D341Med (cell line): ENCODE measurements at regions not wholly inside any gene's neighbourhood (a gene's known extent, or its start where the extent isn't known, plus 50 kb on each side); places are given as distances from the start of the nearest gene placed in this dataset.
A peak's percentile ranks its signal among the peaks of the same experiment; 100 is the strongest.

ENCODE experiments used
- DNase-seq: peaks from one replicate; pipeline ENCODE4 v3.0.0; 2012; ENCODE audit warnings: low spot score

GRCh38 chr18:37720663-37721062 lies 155.1 kb upstream of the CELF4 start:
- DNase-seq: no peak

GRCh38 chr18:37717656-37718055 lies 152.1 kb upstream of the CELF4 start:
- DNase-seq: no peak

DNA sequence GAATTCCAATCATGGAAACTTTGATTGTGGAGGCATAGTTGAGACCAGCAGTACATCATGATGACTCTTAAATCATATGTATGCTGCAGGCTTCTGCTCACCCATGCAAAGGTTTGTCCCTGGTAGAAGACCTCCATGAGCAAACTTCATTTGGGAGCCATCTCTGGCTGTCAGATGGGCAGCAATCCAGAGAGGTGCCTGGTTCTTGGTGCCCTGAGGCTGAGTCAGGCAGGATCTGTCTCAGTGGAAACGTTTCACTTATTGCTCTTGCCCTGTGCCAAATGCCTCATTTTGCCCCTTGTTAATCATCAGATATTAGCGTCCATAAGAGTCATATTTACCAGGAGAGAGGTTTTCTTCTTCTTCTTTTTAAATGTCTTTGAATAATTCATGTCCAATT lies 151.5 kb upstream of the CELF4 start:
- DNase-seq: no peak

GRCh38 chr18:37716106-37716735 lies 150.6 kb upstream of the CELF4 start:
- DNase-seq: no peak

- DNase-seq: no peak
These were observed 149.1 kb upstream of the CELF4 start for GRCh38 chr18:37714691-37715090.

GRCh38 chr18:37712776-37713175 lies 147.2 kb upstream of the CELF4 start:
- no peak for DNase-seq

DNA sequence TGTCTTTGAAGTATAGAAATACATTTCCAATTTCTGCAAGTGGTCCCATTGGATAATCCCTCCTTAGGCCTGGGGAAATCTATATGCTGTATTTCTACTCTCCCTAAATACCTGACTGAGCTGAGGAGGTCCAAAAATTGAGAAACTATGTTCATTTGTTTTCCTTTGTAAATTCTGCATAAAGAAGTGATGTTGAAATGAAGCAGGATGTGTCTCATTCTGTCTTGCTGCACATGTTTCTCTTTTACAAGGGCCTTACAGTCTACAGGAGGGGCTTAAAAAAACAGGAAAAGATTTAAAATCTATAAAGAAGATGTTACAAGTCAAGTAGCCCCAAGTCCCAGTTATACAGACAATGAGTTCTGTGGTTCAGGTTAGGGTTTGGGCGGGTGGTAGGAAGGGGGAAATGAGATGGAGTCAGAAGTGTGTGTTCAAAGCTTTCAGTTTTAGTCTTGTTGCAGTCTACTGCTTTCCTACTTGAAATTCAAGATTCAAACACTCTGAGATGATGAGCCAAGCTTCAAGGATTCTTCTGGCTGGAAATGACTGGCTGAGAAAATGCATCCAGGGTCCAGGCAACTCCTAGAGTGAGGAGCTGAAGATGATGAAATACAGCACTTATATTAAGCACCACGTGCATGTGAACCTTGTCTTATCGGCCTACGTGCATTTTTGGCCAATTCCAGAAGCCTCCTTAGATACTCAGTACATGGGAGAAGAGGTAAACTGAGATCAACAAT lies 146.3 kb upstream of the CELF4 start:
- no peak for DNase-seq

GRCh38 chr18:37710726-37711125 lies 145.1 kb upstream of the CELF4 start:
- no peak for DNase-seq

GRCh38 chr18:37709740-37710139 lies 144.1 kb upstream of the CELF4 start:
- no peak for DNase-seq

- DNase-seq: peak; percentile 73
These were observed 139.4 kb upstream of the CELF4 start for GRCh38 chr18:37705016-37705415.

DNA sequence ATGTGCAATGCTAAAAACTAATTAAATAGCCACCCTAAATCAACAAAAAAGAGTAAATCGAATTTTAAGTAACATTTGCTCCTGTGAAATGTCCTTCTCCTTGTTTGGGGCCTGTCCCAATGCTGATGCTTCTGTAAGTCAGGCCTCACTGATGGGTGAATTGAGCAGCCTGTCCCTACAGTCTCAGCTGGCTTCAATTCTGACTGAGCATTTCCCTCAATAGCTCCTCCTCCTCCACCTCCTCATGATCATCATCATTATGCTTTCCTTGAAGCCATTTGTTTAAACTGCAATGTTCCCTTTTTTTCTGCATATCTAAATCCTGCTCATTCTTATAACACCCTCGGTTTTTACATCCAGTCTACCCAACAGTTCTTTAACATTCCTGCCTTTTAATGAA lies 137.2 kb upstream of the CELF4 start:
- DNase-seq: no peak

- no peak for DNase-seq
These were observed 136.4 kb upstream of the CELF4 start for GRCh38 chr18:37701967-37702366.

DNA sequence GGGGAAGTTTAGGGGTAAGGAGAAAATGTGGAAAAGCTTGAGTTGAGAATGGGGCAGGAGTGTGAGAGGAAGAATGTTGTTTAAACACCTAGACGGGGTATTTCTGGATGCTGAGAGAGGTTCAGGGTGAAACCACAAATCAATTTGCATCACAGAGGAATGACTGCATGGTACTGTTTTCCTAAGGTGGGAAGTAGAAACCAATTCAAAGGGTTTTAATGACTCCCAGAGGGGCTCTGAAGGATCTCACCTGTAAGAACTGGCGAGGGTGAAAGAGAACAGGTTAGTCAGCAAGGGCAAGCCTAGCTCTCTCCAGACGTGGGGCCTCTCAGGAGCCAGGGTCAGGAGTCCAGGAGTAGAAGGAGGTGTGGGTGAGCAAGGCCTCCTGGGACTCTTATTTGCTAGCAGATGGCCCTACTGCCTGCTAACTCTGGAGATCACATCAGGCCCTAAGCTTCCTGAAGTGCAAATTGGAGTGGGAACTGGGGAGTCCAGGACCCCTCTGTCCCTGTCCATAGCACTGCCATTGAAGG lies 133.0 kb upstream of the CELF4 start:
- no peak for DNase-seq

GRCh38 chr18:37694516-37694915 lies 128.9 kb upstream of the CELF4 start:
- DNase-seq: no peak

GRCh38 chr18:37691162-37691561 lies 125.6 kb upstream of the CELF4 start:
- no peak for DNase-seq

GRCh38 chr18:37689841-37690240 lies 124.2 kb upstream of the CELF4 start:
- DNase-seq: no peak

GRCh38 chr18:37684590-37684989 lies 119.0 kb upstream of the CELF4 start:
- no peak for DNase-seq

- no peak for DNase-seq
These were observed 118.6 kb upstream of the CELF4 start for GRCh38 chr18:37684183-37684582.

DNA sequence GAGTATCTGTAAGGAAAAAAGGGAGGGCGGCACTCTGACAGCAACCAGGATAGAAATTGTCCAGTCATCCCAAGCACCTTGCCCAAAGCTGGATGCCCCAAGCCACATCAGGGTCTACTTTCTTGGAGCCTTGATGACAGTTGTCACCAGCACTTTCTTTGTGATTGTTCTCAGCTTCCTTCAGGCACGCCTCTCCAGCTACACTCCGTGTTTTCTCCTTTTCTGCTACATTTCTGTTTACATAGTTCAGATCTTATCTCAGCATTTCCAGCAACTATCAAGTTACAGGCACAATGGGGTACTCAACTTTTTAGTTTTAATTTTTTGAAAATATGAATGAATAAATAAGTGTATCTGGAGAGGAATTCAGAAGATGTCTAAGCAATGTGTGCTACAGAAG lies 115.3 kb upstream of the CELF4 start:
- no peak for DNase-seq

- DNase-seq: no peak
These were observed 110.7 kb upstream of the CELF4 start for GRCh38 chr18:37676276-37676675.

GRCh38 chr18:37675699-37676098 lies 110.1 kb upstream of the CELF4 start:
- no peak for DNase-seq

GRCh38 chr18:37674570-37674969 lies 109.0 kb upstream of the CELF4 start:
- DNase-seq: no peak

DNA sequence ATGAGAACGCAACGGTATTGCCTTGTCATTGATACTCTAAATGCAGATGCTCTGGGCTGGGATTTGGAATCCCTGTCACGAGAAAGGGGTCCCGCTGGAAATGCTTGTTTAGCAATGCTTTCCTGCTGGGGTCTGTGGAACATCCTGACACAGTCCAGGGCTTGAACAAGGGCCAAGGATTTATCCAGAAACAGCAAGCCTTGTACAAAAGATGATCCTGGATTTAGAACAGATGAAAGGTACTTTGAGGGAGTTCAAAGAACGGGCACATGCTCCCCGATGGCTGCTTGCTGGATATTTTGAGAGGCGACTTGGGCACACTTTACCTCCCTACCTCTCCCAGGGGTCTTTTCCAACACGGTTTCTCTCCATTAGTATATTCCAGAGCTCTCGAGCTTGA lies 108.1 kb upstream of the CELF4 start:
- no peak for DNase-seq
